HG03469 (cell line): ENCODE measurements at regions not wholly inside any gene's neighbourhood (a gene's known extent, or its start where the extent isn't known, plus 50 kb on each side); places are given as distances from the start of the nearest gene placed in this dataset.
"Not testable (repeated sequence)": the region's sequence is repeated elsewhere in the genome, so short reads cannot be mapped to it uniquely, and the experiment has no call there.

Experiments used
- ATAC-seq: cut with Tn5 transposase; IDR thresholded peaks from one replicate; pipeline ENCODE4 v1.9.1; 2021; ENCODE audit warnings: mild to moderate bottlenecking, moderate library complexity, moderate number of reproducible peaks; ENCODE audit not compliant: unreplicated experiment

GRCh38 chr2:184394642-184395041 lies 203.7 kb upstream of the ZNF804A start:
- no peak for ATAC-seq

GRCh38 chr2:184402381-184402780 lies 195.9 kb upstream of the ZNF804A start:
- no peak for ATAC-seq

GRCh38 chr2:184407041-184407630 lies 191.2 kb upstream of the ZNF804A start:
- not testable (repeated sequence) for ATAC-seq

- ATAC-seq = no peak
Measured at GRCh38 chr2:184410160-184410559, 188.2 kb upstream of the ZNF804A start.

GRCh38 chr2:184413221-184413620 lies 185.1 kb upstream of the ZNF804A start:
- no peak for ATAC-seq

- no peak for ATAC-seq
Measured at GRCh38 chr2:184413671-184414229, 184.6 kb upstream of the ZNF804A start.

DNA sequence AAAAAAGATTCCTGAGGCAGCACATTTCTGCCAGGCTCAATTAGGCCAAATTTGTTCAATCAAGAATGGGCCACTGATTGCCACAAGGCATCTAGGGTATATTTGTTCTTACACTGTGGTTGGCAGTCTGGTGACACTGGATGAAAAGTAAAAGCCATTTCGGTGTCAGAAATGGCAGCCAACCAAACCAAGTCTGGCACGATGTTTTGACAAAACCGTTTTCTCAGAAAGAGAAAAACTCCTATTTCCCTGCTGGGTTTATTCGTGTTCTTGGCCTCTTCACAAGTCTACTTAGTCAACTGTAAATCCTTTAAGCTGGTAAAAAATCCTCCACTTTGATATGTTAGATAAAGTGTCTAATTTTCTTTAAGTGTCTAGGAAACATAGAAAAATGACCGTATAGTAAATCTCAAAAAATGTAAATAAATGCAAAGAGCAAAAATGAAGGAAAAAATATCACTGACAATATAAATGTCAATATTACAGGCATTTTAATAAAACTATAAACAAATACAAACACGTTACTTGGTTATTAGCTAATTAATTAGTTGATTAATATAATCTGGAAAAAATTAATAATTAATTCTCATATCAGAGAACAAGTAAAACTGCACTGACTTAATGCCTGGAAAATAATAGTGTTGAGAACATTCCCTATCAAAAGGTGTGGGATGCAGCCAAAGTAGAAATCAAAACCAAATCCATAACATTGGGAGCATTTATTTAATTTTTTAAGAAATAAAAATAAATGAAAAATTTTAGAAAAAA lies 182.0 kb upstream of the ZNF804A start:
- no peak for ATAC-seq

- ATAC-seq = no peak
Measured at GRCh38 chr2:184419744-184420143, 178.6 kb upstream of the ZNF804A start.

- ATAC-seq = not testable (repeated sequence)
Measured at GRCh38 chr2:184421456-184421855, 176.9 kb upstream of the ZNF804A start.

- ATAC-seq = no peak
Measured at GRCh38 chr2:184425083-184425482, 173.2 kb upstream of the ZNF804A start.

DNA sequence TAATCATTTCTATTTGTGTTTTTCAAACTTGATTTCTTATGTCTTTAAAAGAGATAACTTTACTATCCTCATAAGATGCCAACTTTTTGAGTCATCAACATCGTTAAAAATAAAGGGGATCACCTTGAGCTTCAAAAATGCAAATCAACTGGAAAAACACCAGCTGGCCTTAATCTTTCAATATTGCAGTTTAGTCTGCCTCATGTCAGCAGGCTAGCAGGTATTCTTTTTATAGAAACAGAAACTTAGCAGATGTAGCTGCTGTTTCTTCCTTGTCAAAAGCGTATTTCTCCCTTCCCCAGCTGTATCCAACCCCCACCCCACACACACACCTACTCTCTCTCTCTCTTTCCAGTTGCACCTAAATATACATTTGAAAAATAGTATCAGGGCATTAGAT lies 154.1 kb upstream of the ZNF804A start:
- ATAC-seq = peak; percentile 94

DNA sequence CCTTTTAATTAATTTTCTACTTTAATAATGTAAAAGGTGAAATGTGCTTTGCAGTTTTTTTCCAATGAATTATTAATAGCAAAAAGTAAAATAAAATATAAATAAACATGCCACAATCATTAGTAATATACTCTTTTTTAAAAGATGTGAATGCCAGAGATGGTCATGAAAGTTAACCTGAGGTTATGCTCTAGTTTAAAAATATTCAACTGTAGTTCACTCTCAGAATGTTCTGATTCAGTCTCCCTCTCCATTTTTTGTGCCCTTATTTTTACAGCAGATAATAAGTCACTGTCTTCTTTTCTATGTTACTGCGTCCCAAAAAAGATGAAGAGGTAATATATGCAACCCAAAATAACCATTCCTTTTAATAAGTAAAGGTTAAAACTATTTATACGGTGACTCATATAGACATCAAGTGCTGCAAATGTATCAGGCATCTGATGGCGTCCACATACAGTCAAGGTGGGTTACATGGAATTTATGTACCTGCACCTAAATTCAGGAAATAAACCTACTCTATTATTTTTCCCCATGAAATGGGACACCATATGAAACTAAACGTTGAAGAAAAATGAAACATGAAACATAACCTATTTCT lies 153.6 kb upstream of the ZNF804A start:
- no peak for ATAC-seq

DNA sequence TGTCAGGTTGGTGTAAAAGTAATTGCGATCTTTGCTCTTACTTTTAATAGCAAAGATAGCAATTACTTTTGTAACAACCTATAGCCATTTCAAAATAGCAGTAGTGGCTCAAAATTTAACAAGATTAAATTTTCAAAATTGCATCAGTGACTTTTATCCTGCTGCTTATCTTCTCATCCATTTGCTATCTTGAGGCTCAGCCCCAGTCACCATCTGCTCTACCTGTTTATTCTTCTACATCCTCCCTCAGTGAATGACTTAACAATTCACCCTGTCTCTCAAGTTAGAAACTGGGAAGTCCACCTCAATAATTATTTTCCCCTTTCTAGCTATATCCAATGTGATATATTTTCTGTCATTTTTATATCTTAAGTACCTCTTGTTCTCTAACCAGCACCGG lies 148.6 kb upstream of the ZNF804A start:
- no peak for ATAC-seq

DNA sequence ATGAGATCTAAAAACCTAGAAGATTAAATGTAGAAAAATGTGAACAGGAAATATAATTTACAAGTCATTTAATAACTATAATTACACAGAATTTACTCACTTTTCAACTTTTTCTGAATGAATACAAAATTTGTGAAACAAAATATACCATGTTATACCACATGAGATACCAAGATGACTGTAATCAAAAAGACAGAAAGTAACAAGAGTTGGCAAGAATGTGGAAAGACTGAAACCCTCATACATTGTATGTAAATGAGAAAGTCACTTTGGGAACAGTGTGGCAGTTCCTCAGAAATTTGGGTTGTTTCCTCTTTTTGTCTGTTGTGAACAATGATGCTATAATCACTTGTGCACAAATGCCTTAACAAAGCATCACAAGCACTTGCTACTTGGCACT lies 145.4 kb upstream of the ZNF804A start:
- ATAC-seq = peak; percentile 49

DNA sequence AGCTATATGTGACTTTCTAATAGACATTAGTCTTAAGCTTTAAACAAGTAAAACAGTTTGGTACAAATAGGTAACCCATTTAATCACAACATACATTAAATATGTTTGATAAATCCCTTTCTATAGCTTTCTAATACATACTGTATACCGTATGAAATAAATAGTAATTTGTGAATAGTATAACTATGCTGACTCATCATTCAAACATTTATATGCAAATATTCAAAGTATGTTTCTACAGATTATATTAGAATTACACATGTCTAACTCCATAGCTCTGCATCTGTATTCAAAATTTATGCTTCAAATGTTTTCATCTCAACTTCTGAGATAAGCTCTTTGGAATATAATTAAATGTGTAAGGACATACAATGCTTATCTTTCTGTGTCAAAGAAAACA lies 142.7 kb upstream of the ZNF804A start:
- no peak for ATAC-seq

- ATAC-seq = not testable (repeated sequence)
Measured at GRCh38 chr2:184456693-184457092, 141.6 kb upstream of the ZNF804A start.

DNA sequence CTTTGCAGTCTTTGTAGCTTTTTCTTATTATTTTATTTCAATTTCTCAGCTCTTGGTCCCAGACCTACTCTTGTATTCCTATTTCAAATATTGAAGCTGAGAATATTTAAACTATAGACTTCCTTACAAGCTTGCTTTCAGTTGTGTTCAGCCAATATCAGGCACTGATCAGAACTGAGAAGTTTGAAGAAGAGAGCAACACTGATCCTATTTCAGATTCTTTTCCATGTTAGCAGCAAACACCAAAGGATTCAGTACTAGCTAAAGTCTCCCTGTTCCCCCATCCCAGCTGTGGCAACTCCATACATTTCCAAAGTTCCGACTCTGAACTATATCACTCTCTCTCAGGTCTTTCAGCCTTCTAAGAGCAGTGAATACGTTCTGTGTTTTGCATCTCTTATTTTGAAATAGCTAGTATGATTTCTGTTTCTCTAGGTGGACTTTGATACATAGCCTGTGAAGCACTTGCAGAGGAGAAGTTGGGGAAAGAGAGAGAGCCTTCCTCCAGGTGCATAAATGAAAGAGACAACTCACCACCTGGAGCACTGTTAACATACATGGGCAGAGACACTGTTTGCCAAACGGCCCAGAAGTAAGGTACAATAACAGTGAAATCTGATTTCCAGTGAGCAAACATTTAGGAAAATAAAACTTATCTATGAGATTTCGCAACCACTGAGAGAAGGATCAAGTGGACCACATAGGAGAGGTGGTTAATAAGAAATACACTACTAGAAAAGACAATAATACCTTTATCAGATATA lies 135.0 kb upstream of the ZNF804A start:
- ATAC-seq = no peak

- ATAC-seq = no peak
Measured at GRCh38 chr2:184463866-184464248, 134.5 kb upstream of the ZNF804A start.

DNA sequence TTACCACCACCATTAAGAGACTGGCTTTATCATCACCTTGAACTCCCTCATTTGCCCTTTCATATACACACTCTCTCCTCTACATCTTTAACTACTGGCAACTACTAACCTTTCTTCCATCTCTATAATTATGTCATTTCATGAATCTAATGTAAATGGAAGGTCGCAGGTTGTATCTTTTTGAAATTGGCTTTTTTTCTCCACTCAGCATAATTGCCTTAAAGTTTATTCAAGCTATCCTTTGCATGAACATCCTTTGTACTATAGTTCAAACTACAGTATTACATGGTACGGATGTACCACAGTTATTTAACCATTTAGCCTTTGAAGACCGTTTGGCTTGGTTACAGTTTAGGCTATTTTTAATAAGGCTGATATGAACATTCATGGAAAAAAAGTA lies 129.5 kb upstream of the ZNF804A start:
- ATAC-seq = no peak

DNA sequence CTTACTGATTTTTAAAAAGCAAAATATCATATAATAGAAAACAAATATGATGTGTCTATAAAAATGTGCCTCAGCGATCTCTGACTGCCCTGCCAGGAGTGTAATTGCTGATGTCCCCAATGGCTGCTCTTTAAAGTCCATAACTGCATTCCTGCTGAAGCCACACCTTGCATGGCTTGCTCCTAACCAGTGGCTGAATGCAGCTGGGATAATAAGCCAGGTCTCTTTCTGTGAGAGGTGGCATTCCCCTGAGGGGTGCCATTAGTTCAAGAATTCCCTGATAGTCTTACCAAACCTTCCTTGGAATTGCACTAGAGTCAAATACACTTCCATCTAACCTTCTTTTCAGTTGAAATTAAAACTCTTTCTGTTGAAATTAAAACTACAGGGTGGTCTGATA lies 125.8 kb upstream of the ZNF804A start:
- ATAC-seq = no peak

DNA sequence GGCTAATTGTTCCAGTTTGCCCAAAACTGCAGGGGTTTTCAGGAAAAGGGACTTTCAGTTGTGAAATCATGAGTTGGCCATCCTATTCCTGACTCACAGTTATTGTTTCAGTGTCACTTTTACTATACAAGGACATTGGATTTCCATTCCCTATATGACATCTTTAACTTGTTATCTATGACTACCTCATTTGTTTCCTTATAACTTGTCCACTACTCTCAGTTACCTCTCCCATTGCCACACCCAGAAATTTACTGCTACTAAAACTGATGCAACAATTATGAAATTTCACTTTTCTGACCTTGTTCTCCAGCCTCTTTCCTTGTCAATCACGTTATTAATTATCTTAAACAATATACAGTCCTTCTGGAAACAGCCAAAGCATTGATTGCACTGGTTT lies 116.5 kb upstream of the ZNF804A start:
- ATAC-seq = no peak
